DMS53 (cell line): ENCODE measurements at regions not wholly inside any gene's neighbourhood (a gene's known extent, or its start where the extent isn't known, plus 50 kb on each side); places are given as distances from the start of the nearest gene placed in this dataset.

Experiments
- DNase-seq: peaks from one replicate; lab custom pipeline; 2025; lab: John Stamatoyannopoulos, UW

GRCh38 chr10:44435196-44435595 lies 50.3 kb upstream of the CXCL12 start:
- DNase-seq = no peak

- no peak for DNase-seq
Measured at GRCh38 chr10:44436240-44436639, 51.3 kb upstream of the CXCL12 start.

DNA sequence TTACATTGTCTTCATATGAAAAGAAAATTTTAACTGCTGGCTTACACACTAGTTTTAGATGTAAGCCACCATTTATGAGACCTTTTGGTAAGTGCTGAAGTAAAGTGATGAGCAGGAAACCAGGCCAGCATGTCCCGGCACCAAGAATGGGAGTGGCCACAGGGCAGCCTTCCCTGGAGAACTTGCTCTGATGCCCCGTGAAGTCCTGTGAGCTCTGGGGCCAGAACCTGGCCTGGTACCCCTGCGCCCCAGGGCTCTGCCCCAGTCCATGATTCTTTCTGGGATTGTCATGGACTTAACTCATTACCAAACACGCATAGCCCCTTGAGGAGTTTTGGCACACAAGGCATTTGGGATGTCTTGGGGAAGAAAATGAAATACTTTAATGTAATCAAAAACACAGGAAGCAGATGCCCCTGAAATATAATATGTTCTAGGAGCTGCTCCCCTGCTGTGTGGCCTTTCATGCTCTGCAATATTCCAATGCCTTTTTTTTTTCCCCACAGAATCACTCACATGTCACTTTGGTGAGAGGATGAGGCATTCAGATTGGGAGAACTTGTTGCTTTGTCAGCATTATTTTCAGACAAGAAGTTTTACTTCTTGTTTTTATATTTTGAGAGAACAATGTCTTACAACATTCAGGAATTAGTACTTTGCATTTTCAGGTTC lies 53.1 kb upstream of the CXCL12 start:
- no peak for DNase-seq

GRCh38 chr10:44439239-44439957 lies 54.5 kb upstream of the CXCL12 start:
- no peak for DNase-seq

DNA sequence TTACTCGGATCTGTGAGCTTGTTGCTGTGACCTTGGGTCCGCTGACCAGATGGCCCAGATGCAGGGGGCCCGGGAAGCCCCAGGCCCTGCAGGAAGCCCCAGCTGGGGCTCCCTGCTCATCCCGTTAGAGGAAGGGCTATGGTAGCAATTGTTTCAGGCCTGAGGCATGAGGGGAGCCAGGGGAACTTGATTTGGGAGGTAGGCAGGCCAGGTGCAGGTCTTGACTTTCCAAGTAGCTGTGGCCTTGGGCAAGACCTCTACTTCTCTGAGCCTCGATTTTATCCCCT lies 55.0 kb upstream of the CXCL12 start:
- no peak for DNase-seq

GRCh38 chr10:44457259-44457658 lies 72.4 kb upstream of the CXCL12 start:
- no peak for DNase-seq

DNA sequence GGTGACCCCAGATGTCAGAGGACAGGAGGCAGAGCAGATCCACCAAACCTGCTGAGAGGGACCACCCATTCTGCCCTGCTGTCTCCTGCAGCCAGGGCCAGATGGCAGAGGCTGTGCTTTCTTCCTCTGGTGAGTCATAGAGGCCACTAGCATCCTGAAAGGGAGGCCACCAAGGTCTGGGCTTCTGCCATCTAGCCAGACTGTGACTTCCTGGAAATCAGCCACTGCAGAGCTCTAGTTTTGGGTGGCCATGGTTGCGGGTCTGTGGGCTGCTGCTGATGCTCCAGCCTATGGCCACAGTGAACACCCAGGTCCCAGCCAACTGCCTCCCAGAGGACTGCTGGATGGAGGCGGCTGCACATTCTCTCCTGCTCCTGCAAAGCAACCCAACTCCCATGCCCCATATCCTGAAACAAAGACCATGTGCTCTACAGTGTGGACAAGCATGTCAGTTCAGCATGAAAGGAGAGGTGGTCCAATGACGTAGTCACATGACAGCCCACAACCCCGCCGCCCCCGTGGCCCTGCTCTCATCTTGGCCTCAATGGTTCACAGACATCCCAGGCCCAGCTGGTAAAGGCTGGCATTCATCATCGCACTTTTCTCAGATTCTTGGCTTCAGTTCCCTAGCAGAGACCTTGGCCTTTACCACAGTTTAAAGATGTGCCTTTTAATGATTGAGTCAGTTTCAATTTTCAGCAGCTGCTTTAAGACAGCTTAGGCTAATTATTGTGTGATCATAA lies 73.9 kb upstream of the CXCL12 start:
- DNase-seq = no peak

DNA sequence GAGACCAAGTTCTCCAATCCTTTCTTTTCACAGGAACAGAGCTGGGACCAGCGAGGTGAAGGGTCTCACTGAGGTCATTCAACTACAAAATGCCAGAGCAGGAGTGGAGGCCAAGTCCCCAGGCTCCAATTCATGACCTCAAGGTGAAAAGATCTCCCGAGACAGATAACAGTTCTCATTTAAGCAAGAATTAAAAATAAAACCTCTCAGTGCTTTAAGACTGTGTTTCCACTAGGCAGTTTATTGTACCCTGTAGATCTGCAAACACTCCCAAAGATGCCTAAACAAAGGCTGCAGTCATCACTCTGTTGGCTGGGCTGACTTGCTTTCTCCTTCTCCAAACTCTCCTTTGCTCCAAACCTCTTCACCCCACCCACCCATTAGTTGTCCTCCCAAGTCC lies 74.8 kb upstream of the CXCL12 start:
- DNase-seq = no peak

- no peak for DNase-seq
Measured at GRCh38 chr10:44460416-44460815, 75.5 kb upstream of the CXCL12 start.

DNA sequence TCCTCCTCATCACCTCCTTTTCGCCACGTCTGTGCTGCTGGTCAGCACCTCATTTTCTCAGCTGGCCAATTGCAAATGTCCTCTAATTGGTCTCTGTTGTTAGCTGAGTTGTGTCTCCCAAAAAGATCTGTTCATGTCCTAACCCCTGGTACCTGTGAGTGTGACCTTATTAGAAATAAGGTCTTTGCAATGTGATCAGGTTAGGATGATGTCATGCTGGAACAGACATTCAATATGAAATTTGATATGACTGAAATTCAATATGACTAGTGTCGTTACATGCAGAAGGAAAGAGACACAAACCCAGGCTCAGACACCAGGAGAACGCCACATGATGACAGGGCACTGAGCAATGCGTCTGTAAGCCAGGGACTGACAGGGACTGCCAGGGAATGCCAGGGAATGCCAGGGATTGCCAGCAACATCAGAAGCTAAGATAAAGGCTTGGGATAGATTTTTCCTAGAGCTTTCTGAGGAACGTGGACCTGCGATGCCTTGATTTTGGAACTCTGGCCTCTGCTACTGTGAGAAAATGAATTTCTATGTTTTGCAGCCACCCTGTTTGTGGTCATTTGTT lies 77.5 kb upstream of the CXCL12 start:
- peak; percentile 54 for DNase-seq

DNA sequence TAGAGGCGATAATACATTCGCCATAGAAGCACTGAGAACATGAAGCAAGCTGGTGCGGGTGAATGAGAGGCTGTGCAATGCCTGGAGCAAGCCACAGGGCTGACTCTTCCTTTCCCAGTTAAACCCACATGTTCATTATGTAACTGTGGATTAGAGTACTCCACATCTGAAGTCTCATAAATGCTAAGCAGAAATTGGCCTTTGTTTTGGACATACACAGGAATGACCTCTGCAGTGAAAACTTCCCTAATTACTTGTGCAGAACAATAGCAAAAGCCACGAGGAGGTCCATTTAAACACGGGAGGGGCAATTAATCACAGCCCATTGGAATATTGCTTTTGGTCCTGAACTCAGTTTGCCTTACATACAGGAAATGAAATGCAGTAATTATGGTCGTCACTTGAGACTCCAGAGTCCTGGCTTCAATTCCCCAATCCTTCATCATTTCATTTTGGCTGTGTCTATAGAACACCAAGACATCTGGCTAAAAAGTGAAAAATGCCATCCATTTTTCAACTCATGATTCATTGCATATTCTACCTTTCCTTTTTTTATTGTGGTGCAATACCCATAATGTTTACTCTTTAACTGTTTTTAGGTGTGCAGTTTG lies 78.7 kb upstream of the CXCL12 start:
- no peak for DNase-seq

- DNase-seq = no peak
Measured at GRCh38 chr10:44464503-44464902, 79.6 kb upstream of the CXCL12 start.

- no peak for DNase-seq
Measured at GRCh38 chr10:44465401-44466115, 80.7 kb upstream of the CXCL12 start.

GRCh38 chr10:44466236-44466635 lies 81.3 kb upstream of the CXCL12 start:
- no peak for DNase-seq

GRCh38 chr10:44467090-44467489 lies 82.2 kb upstream of the CXCL12 start:
- no peak for DNase-seq

DNA sequence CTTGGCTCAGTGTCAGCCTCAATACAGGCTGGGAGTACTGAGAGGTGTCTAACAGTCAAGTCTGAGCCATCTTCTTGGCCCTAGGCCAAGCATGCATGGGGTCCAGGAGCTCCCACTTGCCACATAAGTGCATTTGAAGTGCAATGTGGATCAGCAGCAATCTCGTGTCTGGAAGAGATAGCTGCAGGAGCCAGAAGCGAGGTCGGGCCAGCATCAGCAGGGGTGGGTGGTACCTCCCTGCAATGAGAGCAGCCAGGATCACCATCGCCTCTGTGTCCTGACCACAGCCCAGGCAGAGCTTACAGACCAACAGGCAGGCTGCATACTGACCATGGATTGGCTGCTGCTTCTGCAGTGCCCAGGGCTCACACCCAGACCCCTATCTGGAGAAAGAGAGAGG lies 83.0 kb upstream of the CXCL12 start:
- DNase-seq = no peak

DNA sequence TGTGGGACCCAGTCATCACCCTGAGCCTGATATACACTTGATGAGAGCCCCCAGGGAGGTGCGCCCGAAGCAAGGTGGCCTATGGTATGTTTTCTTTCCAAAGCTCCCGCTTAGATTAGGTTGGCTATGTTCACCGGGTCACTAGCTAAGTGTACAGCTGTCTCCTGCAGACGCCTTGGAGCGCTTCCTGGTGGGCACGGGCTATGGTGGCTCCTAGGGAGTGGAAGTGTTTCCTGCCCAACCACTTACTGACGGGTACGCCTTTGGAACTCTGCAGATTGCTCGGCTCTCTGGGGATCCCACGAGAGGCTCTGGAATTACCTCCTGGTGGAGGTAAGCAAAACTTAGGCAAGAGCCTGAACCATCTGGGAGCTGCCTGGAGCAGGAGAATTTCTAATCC lies 83.6 kb upstream of the CXCL12 start:
- no peak for DNase-seq

DNA sequence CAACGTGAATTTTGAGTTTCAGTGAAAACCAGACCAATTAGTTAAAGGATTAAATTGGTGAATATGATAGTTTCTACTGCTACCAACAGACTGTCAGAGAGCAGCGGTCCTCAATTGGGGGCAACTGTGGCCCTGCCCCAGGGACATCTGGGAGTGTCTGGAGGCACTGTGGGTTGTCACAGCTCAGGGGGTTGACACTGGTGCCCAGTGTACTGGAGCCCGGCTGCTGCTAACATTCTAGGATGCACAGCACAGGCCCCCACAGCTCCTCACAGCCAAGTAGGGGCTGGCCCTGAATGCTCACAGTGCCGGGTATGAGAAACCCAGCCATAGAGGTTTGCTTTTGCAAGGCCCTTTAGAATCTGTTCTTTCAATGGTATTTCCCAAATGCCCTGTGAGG lies 84.1 kb upstream of the CXCL12 start:
- DNase-seq = no peak

DNA sequence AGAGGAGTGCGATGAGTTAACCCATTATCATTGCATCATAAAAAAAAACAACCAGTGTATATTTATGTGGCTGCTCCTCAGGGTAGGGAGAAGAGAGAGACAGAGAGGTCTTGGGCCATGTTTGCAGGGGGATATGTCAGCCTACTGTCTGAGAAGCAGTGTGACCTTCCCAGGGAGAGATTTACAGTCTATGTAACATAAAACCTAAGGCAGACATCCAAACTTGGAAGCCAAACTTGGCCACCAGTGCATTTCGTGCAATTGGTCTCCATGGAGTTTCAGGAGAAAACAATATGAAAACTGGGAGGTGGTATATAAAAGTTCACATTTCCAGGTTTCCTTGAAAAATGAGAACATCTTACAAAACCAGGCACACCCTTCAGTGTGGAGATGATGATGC lies 85.9 kb upstream of the CXCL12 start:
- no peak for DNase-seq

GRCh38 chr10:44471410-44471809 lies 86.5 kb upstream of the CXCL12 start:
- DNase-seq = no peak

GRCh38 chr10:44473146-44473545 lies 88.2 kb upstream of the CXCL12 start:
- no peak for DNase-seq
